WTC11 (cell line): ENCODE measurements at regions not wholly inside any gene's neighbourhood (a gene's known extent, or its start where the extent isn't known, plus 50 kb on each side); places are given as distances from the start of the nearest gene placed in this dataset.

Experiments
- ATAC-seq: fragments of 200-7000 bp; cut with Tn5 transposase; 2 replicates; pipeline ENCODE4 v1.10.0; 2021; ENCODE audit warnings: mild to moderate bottlenecking, moderate library complexity
- CTCF ChIA-PET: fragments of 300-600 bp; sonication (Branson Sonifier 250); formaldehyde crosslinking; loops from one replicate; lab custom pipeline; 2021; ENCODE audit warnings: antibody characterized with exemption; lab: Charles Lee
- POLR2A ChIA-PET: fragments of 350-600 bp; sonication (Branson Sonifier 250); formaldehyde crosslinking; loops from one replicate; lab custom pipeline; 2021; ENCODE audit warnings: antibody characterized with exemption; lab: Charles Lee
- DNase-seq: peaks from one replicate; pipeline ENCODE4 v3.0.0; 2021; ENCODE audit warnings: low spot score
- H3K27ac Mint-ChIP-seq: 2 replicates; pipeline ENCODE4 v1.8.0; 2021; ENCODE audit warnings: mixed read lengths
- H3K27me3 Mint-ChIP-seq: 2 replicates; pipeline ENCODE4 v1.8.0; 2021; ENCODE audit warnings: low read depth, mild to moderate bottlenecking, moderate library complexity, mixed read lengths
- H3K36me3 Mint-ChIP-seq: 2 replicates; pipeline ENCODE4 v1.8.0; 2021; ENCODE audit warnings: mixed read lengths
- H3K4me1 Mint-ChIP-seq: 2 replicates; pipeline ENCODE4 v1.8.0; 2022; ENCODE audit warnings: mixed read lengths
- H3K4me3 Mint-ChIP-seq: 2 replicates; pipeline ENCODE4 v1.8.0; 2021; ENCODE audit warnings: mild to moderate bottlenecking, moderate library complexity, mixed read lengths
- H3K9me3 Mint-ChIP-seq: 2 replicates; pipeline ENCODE4 v1.8.0; 2021; ENCODE audit warnings: mixed read lengths
- ELF4 ChIP-seq: sonication (generic); formaldehyde crosslinking; IDR thresholded peaks from 2 replicates; pipeline ENCODE4 v1.8.1; 2022; ENCODE audit warnings: low read depth, mild to moderate bottlenecking, moderate library complexity, missing genetic modification reagents
- GTF2I ChIP-seq: fragments of 250-450 bp; sonication (Bioruptor Pico); conservative IDR thresholded peaks from 2 replicates; pipeline ENCODE4 v1.4.0; 2021; ENCODE audit warnings: mild to moderate bottlenecking
- HMGA2 ChIP-seq: fragments of 250-450 bp; sonication (Bioruptor Pico); IDR thresholded peaks from 2 replicates; pipeline ENCODE4 v1.4.0; 2021; ENCODE audit warnings: mild to moderate bottlenecking, moderate library complexity
- IRF2 ChIP-seq: sonication (generic); formaldehyde crosslinking; IDR thresholded peaks from 2 replicates; pipeline ENCODE4 v1.8.0; 2022; ENCODE audit warnings: low read depth, missing genetic modification reagents, borderline replicate concordance
- NR1H2 ChIP-seq: sonication (generic); formaldehyde crosslinking; IDR thresholded peaks from 2 replicates; pipeline ENCODE4 v1.9.0; 2021; ENCODE audit warnings: mild to moderate bottlenecking, moderate library complexity, missing genetic modification reagents
- NR3C1 ChIP-seq: sonication (generic); formaldehyde crosslinking; conservative IDR thresholded peaks from 2 replicates; pipeline ENCODE4 v1.8.1; 2023; ENCODE audit warnings: low read depth, mild to moderate bottlenecking, missing genetic modification reagents
- OVOL2 ChIP-seq: fragments of 250-450 bp; sonication (Bioruptor Pico); IDR thresholded peaks from 2 replicates; pipeline ENCODE4 v1.9.0; 2021; ENCODE audit warnings: mild to moderate bottlenecking, borderline replicate concordance
- PRRX2 ChIP-seq: fragments of 250-450 bp; sonication (Bioruptor Pico); IDR thresholded peaks from 2 replicates; pipeline ENCODE4 v1.8.0; 2021; ENCODE audit warnings: mild to moderate bottlenecking
- TEAD1 ChIP-seq: sonication (generic); formaldehyde crosslinking; IDR thresholded peaks from 2 replicates; pipeline ENCODE4 v1.8.0; 2022; ENCODE audit warnings: mild to moderate bottlenecking, missing genetic modification reagents
- TEAD4 ChIP-seq: sonication (generic); formaldehyde crosslinking; IDR thresholded peaks from 2 replicates; pipeline ENCODE4 v1.8.0; 2022; ENCODE audit warnings: mild to moderate bottlenecking, missing genetic modification reagents
- ZNF416 ChIP-seq: fragments of 250-450 bp; sonication (Bioruptor Pico); IDR thresholded peaks from 2 replicates; pipeline ENCODE4 v1.9.0; 2021; ENCODE audit warnings: mild to moderate bottlenecking, inconsistent platforms
- TF ChIP-seq, protein P1 (sequence below): fragments of 250-450 bp; sonication (Bioruptor Pico); IDR thresholded peaks from 2 replicates; pipeline ENCODE4 v1.9.0; 2021; ENCODE audit warnings: mild to moderate bottlenecking
- TF ChIP-seq, protein P2 (sequence below): fragments of 250-450 bp; sonication (Bioruptor Pico); conservative IDR thresholded peaks from 2 replicates; pipeline ENCODE4 v1.9.0; 2021; ENCODE audit warnings: mild to moderate bottlenecking
- TF ChIP-seq, protein P3 (sequence below): sonication (generic); formaldehyde crosslinking; IDR thresholded peaks from 2 replicates; pipeline ENCODE4 v1.8.1; 2023; ENCODE audit warnings: mild to moderate bottlenecking, missing genetic modification reagents
- TF ChIP-seq, protein P4 (sequence below): sonication (generic); formaldehyde crosslinking; conservative IDR thresholded peaks from 2 replicates; pipeline ENCODE4 v1.8.1; 2022; ENCODE audit warnings: mild to moderate bottlenecking, missing genetic modification reagents
- TF ChIP-seq, protein P5 (sequence below): fragments of 250-450 bp; sonication (Bioruptor Pico); IDR thresholded peaks from 2 replicates; pipeline ENCODE4 v2.1.2; 2022; ENCODE audit warnings: mild to moderate bottlenecking, moderate library complexity

DNA sequence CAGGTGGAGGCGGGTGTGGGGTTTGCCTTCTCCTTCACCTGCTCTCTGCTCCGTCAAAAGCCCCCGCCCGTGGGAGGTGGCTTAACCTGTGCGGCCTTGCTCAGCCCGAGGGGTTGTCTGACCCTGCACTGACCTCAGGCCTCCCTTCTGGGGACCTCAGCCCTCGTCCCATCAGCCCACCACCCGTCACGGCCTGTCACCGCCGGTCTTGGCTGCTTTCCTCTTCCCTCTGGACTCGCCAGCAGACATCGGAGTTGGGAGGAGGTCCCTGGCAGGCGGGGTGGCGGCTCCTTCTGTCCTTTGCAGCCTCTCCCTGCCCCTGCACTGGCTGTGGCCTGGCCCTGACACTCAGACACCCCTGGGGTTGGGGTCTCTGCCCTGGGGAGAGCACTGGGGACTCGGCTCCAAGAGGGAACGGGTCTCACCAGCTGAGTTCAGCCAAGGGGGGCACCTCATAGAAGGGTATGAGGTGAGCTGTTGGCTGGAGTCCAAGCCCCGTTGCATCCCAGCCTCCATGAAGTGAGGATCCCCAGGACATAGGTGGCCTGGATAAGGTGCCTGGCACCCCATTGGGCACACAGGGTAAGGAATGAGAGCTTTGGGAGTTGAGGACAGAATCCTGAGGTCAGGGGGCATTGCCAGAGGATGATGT, 999.6 kb downstream of the BRD1 start (continued):
- TF ChIP-seq, protein P1, sequence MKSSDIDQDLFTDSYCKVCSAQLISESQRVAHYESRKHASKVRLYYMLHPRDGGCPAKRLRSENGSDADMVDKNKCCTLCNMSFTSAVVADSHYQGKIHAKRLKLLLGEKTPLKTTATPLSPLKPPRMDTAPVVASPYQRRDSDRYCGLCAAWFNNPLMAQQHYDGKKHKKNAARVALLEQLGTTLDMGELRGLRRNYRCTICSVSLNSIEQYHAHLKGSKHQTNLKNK (CRISPR knock-in tag): no peak
- TF ChIP-seq, protein P2, sequence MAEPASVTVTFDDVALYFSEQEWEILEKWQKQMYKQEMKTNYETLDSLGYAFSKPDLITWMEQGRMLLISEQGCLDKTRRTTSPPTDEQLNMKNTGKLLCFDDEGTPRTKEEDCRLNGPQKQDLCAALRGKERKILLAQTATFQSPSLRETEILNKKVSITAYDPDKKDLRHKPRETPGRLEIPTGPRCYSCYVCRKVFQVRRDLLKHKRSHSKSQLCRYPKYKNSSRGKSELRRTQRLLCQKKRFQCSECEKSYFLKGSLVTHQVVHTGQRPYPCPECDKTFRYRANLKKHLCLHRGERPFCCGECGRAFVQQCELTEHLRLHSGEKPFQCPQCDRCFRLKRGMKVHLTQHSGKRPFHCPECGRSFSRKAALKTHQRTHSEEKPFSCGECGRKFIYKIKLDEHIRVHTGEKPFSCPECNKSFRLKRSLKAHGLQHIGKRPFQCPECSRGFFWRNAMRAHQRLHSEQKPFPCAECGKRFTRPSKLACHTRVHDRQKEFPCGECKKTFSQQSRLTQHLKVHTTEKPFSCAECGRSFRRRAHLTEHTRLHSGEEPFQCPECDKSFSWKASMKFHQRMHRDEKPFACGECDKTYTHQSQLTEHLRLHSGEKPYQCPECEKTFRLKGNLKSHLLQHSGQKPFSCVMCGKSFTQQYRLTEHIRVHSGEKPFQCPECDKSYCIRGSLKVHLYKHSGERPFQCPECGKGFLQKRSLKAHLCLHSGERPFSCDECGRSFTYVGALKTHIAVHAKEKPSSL (CRISPR knock-in tag): no peak
- TF ChIP-seq TEAD4 (CRISPR knock-in tag): no peak

DNA sequence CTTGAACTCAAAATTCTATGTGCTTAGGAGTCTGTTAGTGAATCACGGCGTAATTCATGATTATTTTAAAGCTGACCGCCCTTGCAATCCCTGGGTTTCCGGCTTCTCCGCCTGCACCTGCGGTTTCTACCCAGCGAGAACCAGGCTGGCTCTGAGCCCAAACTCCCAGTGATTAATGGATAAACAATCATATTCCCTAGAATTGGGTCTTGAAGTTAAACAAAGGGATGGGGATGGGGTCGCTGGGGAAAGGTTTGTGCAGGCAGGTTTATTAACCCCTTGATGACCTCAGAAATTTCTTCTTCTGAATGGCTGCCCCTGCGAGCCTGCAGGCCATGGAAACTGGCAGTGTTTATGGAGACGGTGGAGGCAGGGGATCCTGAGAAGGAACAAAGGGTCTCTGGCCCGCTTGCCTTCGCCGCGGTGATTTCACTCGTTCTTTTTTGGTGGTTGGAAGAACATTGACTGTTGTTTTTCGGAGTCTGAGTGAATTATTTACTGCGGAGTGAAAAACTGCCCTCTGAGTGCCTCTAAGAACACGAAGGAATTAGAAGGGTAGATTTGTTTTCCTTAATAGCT, 1000.3 kb downstream of the BRD1 start:
- no peak for ATAC-seq
- ChIA-PET POLR2A (no interaction called here), CTCF (interaction anchor here (2.4 kb wide), 1 partner anchor 44 kb away, joined by 8 read pairs; no protein-coding TSS in a partner anchor)
- Mint-ChIP-seq H3K9me3 (peaks cover 20% of the 10 kb centered on the region), H3K36me3 (peaks cover 7% of the 10 kb centered on the region), H3K27me3 (no peaks in the 10 kb centered on the region), H3K4me1 (no peaks in the 10 kb centered on the region)
- TF ChIP-seq, protein P3, sequence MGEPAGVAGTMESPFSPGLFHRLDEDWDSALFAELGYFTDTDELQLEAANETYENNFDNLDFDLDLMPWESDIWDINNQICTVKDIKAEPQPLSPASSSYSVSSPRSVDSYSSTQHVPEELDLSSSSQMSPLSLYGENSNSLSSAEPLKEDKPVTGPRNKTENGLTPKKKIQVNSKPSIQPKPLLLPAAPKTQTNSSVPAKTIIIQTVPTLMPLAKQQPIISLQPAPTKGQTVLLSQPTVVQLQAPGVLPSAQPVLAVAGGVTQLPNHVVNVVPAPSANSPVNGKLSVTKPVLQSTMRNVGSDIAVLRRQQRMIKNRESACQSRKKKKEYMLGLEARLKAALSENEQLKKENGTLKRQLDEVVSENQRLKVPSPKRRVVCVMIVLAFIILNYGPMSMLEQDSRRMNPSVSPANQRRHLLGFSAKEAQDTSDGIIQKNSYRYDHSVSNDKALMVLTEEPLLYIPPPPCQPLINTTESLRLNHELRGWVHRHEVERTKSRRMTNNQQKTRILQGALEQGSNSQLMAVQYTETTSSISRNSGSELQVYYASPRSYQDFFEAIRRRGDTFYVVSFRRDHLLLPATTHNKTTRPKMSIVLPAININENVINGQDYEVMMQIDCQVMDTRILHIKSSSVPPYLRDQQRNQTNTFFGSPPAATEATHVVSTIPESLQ (CRISPR knock-in tag): no peak
- TF ChIP-seq GTF2I (CRISPR knock-in tag) (no peak), NR1H2 (CRISPR knock-in tag) (no peak), TEAD1 (no peak), OVOL2 (CRISPR knock-in tag) (no peak), PRRX2 (CRISPR knock-in tag) (no peak), NR3C1 (no peak), ELF4 (CRISPR knock-in tag) (no peak), ZNF416 (CRISPR knock-in tag) (no peak), HMGA2 (CRISPR knock-in tag) (no peak), IRF2 (CRISPR knock-in tag) (no peak)
- TF ChIP-seq, protein P4, sequence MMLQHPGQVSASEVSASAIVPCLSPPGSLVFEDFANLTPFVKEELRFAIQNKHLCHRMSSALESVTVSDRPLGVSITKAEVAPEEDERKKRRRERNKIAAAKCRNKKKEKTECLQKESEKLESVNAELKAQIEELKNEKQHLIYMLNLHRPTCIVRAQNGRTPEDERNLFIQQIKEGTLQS: no peak
- TF ChIP-seq, protein P5, sequence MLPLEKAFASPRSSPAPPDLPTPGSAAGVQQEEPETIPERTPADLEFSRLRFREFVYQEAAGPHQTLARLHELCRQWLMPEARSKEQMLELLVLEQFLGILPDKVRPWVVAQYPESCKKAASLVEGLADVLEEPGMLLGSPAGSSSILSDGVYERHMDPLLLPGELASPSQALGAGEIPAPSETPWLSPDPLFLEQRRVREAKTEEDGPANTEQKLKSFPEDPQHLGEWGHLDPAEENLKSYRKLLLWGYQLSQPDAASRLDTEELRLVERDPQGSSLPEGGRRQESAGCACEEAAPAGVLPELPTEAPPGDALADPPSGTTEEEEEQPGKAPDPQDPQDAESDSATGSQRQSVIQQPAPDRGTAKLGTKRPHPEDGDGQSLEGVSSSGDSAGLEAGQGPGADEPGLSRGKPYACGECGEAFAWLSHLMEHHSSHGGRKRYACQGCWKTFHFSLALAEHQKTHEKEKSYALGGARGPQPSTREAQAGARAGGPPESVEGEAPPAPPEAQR: no peak
- TF ChIP-seq, protein P2 (CRISPR knock-in tag): no peak
- TF ChIP-seq, all 79 proteins: peak for 0
- H3K4me3 Mint-ChIP-seq: no peak overlapping the region
- DNase-seq: no peak
- H3K27ac Mint-ChIP-seq: no peak overlapping the region
